Spleen (tissue), 7 donors: ENCODE measurements at regions not wholly inside any gene's neighbourhood (a gene's known extent, or its start where the extent isn't known, plus 50 kb on each side); places are given as distances from the start of the nearest gene placed in this dataset.

Experiments
- POLR2A ChIP-seq, 3 donors: fragments of 450-650 bp; IDR thresholded peaks; one replicate each; pipeline ENCODE4 v1.5.1; 2017; ENCODE audit warnings: antibody characterized with exemption in 3 of 3, mild to moderate bottlenecking in 1 of 3
- POLR2AphosphoS5 ChIP-seq, 3 donors: sonication (generic); formaldehyde crosslinking; IDR thresholded peaks; one replicate each; pipeline ENCODE4 v1.5.1; 2017; ENCODE audit warnings: antibody characterized with exemption in 3 of 3
- TF ChIP-seq, protein P1 (sequence below), 11 experiments: fragments of 200-600 bp in 7 of 11; fragments of 450-650 bp in 4 of 11; sonication (generic) in 4 of 11; IDR thresholded peaks in 8 of 11; conservative IDR thresholded peaks in 3 of 11; 1 replicate in 7 of 11; 2 replicates in 4 of 11; pipeline versions ENCODE4 v1.4.0 to v1.8.0; 2016 to 2021; ENCODE audit warnings: antibody characterized with exemption in 11 of 11, inconsistent platforms in 4 of 11, mild to moderate bottlenecking in 1 of 11
- donor health status: DM: no; HTN: no; CAD: no; lungs with moderate emphysema.
- donor health status: DM: no; HTN: no; CAD: no.
- donor health status: DM: no; HTN: no; CAD: no.

DNA sequence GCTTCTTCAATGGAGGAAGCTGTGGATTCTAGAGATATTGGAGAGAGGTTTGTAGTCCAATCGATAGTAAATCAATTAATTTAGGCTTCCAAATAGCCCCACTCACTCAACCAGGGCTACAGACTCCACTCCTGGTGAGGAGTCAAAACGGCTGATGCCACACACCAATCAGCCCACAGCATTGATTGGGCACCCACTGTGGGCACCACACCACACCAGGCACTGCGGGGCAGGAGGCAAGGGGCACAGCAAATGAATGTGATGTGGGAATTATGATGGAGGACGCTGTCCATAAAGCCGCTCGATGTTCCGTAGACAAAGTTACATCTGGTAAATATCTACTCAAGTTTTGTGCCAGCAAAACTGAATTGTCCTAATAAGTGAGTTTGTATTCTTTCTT is 547.3 kb upstream of the CADM1 start:
- TF ChIP-seq, protein P1, sequence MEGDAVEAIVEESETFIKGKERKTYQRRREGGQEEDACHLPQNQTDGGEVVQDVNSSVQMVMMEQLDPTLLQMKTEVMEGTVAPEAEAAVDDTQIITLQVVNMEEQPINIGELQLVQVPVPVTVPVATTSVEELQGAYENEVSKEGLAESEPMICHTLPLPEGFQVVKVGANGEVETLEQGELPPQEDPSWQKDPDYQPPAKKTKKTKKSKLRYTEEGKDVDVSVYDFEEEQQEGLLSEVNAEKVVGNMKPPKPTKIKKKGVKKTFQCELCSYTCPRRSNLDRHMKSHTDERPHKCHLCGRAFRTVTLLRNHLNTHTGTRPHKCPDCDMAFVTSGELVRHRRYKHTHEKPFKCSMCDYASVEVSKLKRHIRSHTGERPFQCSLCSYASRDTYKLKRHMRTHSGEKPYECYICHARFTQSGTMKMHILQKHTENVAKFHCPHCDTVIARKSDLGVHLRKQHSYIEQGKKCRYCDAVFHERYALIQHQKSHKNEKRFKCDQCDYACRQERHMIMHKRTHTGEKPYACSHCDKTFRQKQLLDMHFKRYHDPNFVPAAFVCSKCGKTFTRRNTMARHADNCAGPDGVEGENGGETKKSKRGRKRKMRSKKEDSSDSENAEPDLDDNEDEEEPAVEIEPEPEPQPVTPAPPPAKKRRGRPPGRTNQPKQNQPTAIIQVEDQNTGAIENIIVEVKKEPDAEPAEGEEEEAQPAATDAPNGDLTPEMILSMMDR (IDR thresholded peaks at IDR 0.05 in 8 of 11, conservative IDR thresholded peaks at IDR 0.05 in 3 of 11): no peak
- TF ChIP-seq POLR2A (IDR thresholded peaks at IDR 0.05) (no peak), POLR2AphosphoS5 (IDR thresholded peaks at IDR 0.05) (no peak)
